ENCODE measurements at regions not wholly inside any gene's neighbourhood (a gene's known extent, or its start where the extent isn't known, plus 50 kb on each side); places are given as distances from the start of the nearest gene placed in this dataset.

GRCh38 chr5:51731421-51732029 lies 348.3 kb downstream of the ISL1 start:
- no peak overlapping the region for H3K27ac ChIP-seq
- H3K4me3 ChIP-seq: no peak overlapping the region

GRCh38 chr5:51732304-51732703 lies 349.1 kb downstream of the ISL1 start:
- Histone ChIP-seq H3K4me3 (no peak overlapping the region), H3K27ac (no peak overlapping the region)

DNA sequence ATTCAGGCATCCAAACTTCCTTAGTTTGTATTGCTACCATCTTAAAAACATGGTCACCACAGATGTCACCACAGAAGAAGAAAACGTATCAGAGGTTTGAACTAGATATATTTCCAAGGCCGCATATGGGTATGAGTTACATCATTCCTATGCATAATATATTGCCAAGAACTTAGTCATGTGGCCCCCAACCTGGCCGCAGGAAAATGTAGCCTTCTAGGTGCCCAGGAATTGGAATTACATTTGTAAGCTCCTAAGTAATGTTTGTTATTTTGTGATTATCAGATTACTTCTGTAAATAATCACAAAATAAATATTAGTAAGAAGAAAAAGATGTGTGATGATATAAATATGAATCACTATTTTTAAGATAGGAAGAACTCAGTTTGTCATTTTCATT lies 351.4 kb downstream of the ISL1 start:
- H3K4me3 ChIP-seq: no peak overlapping the region
- no peak overlapping the region for H3K27ac ChIP-seq

DNA sequence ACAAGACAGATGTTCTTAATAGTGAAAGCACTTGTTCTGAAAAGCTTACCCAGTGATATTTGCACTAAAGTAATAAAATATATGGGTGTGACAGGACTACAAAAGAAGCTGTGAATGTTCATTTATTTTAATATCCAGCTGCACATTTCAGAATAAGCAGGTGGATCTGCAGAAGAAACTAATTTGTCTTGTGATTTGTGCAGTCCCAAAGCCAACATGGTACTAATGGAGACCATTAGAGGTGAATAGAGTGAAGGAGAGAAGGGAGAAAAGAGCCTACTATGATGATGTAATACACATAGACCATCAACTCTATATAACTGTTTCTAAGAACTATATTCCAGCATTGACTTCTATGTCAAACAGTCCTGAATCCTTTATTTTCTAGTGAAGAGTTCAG lies 362.8 kb downstream of the ISL1 start:
- Histone ChIP-seq H3K4me3 (no peak overlapping the region), H3K27ac (no peak overlapping the region)

- H3K4me3 ChIP-seq: no peak overlapping the region
- H3K27ac ChIP-seq: no peak overlapping the region
These were observed 365.4 kb downstream of the ISL1 start for GRCh38 chr5:51748647-51749046.
